DND-41 (cell line): ENCODE measurements at regions not wholly inside any gene's neighbourhood (a gene's known extent, or its start where the extent isn't known, plus 50 kb on each side); places are given as distances from the start of the nearest gene placed in this dataset.

ENCODE experiments used
- ATAC-seq: fragments of 200-7000 bp; cut with Tn5 transposase; 3 replicates; pipeline ENCODE4 v1.9.1; 2021; ENCODE audit warnings: low read depth; ENCODE audit not compliant: insufficient read depth
- DNase-seq: peaks from one replicate; pipeline ENCODE4 v3.0.0-alpha.2; 2020
- H2AFZ ChIP-seq: 2 replicates; pipeline ENCODE4 v1.6.0; 2012; ENCODE audit warnings: low read depth, low read length
- H3K27ac ChIP-seq: 2 replicates; pipeline ENCODE4 v1.5.1; 2012; ENCODE audit warnings: low read length, inconsistent platforms
- H3K27me3 ChIP-seq: fragments of 200-600 bp; sonication (generic); 2 replicates; pipeline ENCODE4 v1.6.0; 2012; ENCODE audit warnings: low read length, mild to moderate bottlenecking, inconsistent platforms; ENCODE audit not compliant: insufficient read depth, poor library complexity
- H3K36me3 ChIP-seq: 2 replicates; pipeline ENCODE4 v1.5.1; 2012; ENCODE audit warnings: low read length, inconsistent platforms; ENCODE audit not compliant: insufficient read depth
- H3K4me1 ChIP-seq: 2 replicates; pipeline ENCODE4 v1.5.1; 2012; ENCODE audit warnings: mild to moderate bottlenecking, low read length; ENCODE audit not compliant: insufficient read depth
- H3K4me2 ChIP-seq: 2 replicates; pipeline ENCODE4 v1.6.0; 2012; ENCODE audit warnings: mild to moderate bottlenecking, moderate library complexity, low read length, inconsistent platforms; ENCODE audit not compliant: insufficient read depth
- H3K4me3 ChIP-seq, 2 experiments: fragments of 200-600 bp in 1 of 2; shearing (Covaris generic) in 1 of 2; 2 replicates each; pipeline ENCODE4 v1.5.1; 2012 to 2016; ENCODE audit warnings: inconsistent platforms in 2 of 2, low read length in 2 of 2, mild to moderate bottlenecking in 2 of 2, low read depth in 1 of 2, moderate library complexity in 1 of 2
- H3K79me2 ChIP-seq: 2 replicates; pipeline ENCODE4 v1.6.0; 2012; ENCODE audit warnings: low read length, inconsistent platforms; ENCODE audit not compliant: insufficient read depth
- H3K9ac ChIP-seq: 2 replicates; pipeline ENCODE4 v1.6.0; 2012; ENCODE audit warnings: low read depth, mild to moderate bottlenecking, inconsistent platforms, low read length, moderate library complexity
- H3K9me3 ChIP-seq: 2 replicates; pipeline ENCODE4 v1.5.1; 2012; ENCODE audit warnings: low read length, moderate library complexity, mild to moderate bottlenecking, inconsistent platforms; ENCODE audit not compliant: insufficient read depth, severe bottlenecking
- H4K20me1 ChIP-seq: 2 replicates; pipeline ENCODE4 v1.6.0; 2012; ENCODE audit warnings: low read length; ENCODE audit not compliant: insufficient read depth
- CTCF ChIP-seq: IDR thresholded peaks from 2 replicates; pipeline ENCODE4 v1.5.1; 2012; ENCODE audit warnings: borderline replicate concordance, low read length, moderate library complexity, mild to moderate bottlenecking; ENCODE audit not compliant: poor library complexity, severe bottlenecking; ENCODE audit errors: extremely low read depth
- EZH2 ChIP-seq: IDR thresholded peaks from 3 replicates; pipeline ENCODE4 v1.6.1; 2012; ENCODE audit warnings: borderline replicate concordance, low read depth, mild to moderate bottlenecking, moderate library complexity, low read length, inconsistent platforms; ENCODE audit not compliant: severe bottlenecking

GRCh38 chr9:134553061-134553891 lies 88.3 kb upstream of the COL5A1 start:
- ATAC-seq, result no peak
- H3K4me1 ChIP-seq, result no peaks in the 10 kb centered on the region
- H3K79me2 ChIP-seq, result no peaks in the 10 kb centered on the region
- H3K27me3 ChIP-seq, result no peaks in the 10 kb centered on the region
- H3K4me2 ChIP-seq, result no peak overlapping the region
- no peak for TF ChIP-seq CTCF
- no peak for TF ChIP-seq EZH2
- no peak overlapping the region for H2AFZ ChIP-seq
- DNase-seq, result no peak
- H4K20me1 ChIP-seq, result no peaks in the 10 kb centered on the region
- H3K27ac ChIP-seq, result no peak overlapping the region
- H3K9me3 ChIP-seq, result no peaks in the 10 kb centered on the region
- H3K36me3 ChIP-seq, result no peaks in the 10 kb centered on the region
- H3K4me3 ChIP-seq, result no peak overlapping the region
- no peak overlapping the region for H3K9ac ChIP-seq

- H3K79me2 ChIP-seq, result no peaks in the 10 kb centered on the region
- H2AFZ ChIP-seq, result no peak overlapping the region
- DNase-seq (no peak), ATAC-seq (no peak)
- H3K9ac ChIP-seq, result no peak overlapping the region
- H4K20me1 ChIP-seq, result no peaks in the 10 kb centered on the region
- no peaks in the 10 kb centered on the region for H3K36me3 ChIP-seq
- H3K4me3 ChIP-seq, result no peak overlapping the region
- H3K9me3 ChIP-seq, result no peaks in the 10 kb centered on the region
- H3K27me3 ChIP-seq, result no peaks in the 10 kb centered on the region
- no peaks in the 10 kb centered on the region for H3K4me1 ChIP-seq
- no peak for TF ChIP-seq EZH2
- no peak for TF ChIP-seq CTCF
- no peak overlapping the region for H3K27ac ChIP-seq
- H3K4me2 ChIP-seq, result no peak overlapping the region
These were observed 87.6 kb upstream of the COL5A1 start for GRCh38 chr9:134553996-134554372.

- no peaks in the 10 kb centered on the region for H4K20me1 ChIP-seq
- H3K4me2 ChIP-seq, result no peak overlapping the region
- no peaks in the 10 kb centered on the region for H3K36me3 ChIP-seq
- H3K4me1 ChIP-seq, result no peaks in the 10 kb centered on the region
- TF ChIP-seq CTCF, result no peak
- TF ChIP-seq EZH2, result no peak
- H3K4me3 ChIP-seq, result no peak overlapping the region
- no peak overlapping the region for H3K9ac ChIP-seq
- no peaks in the 10 kb centered on the region for H3K27me3 ChIP-seq
- H3K9me3 ChIP-seq, result no peaks in the 10 kb centered on the region
- DNase-seq, result no peak
- no peak for ATAC-seq
- H3K27ac ChIP-seq, result no peak overlapping the region
- H3K79me2 ChIP-seq, result no peaks in the 10 kb centered on the region
- no peak overlapping the region for H2AFZ ChIP-seq
These were observed 87.1 kb upstream of the COL5A1 start for GRCh38 chr9:134554373-134555093.
